ENCODE measurements at regions not wholly inside any gene's neighbourhood (a gene's known extent, or its start where the extent isn't known, plus 50 kb on each side); places are given as distances from the start of the nearest gene placed in this dataset.

GRCh38 chr15:59821286-59821685 is 132.2 kb upstream of the BNIP2 start:
- Histone ChIP-seq H3K4me2 (ENCODE audit: insufficient read depth, low read length) (no peak overlapping the region), H3K36me3 (ENCODE audit: control insufficient read depth in 2 of 2, extremely low read depth in 1 of 2, insufficient read depth in 2 of 2, low read length in 2 of 2) (no peaks in the 10 kb centered on the region), H3K4me1 (ENCODE audit: control insufficient read depth, extremely low read depth, insufficient read depth, low read length) (no peaks in the 10 kb centered on the region), H2AFZ (ENCODE audit: low read depth, low read length) (no peak overlapping the region), H3K4me3 (replicated peaks in 1 of 3; ENCODE audit: insufficient read depth in 1 of 3, low read depth in 1 of 3, low read length in 3 of 3) (no peak overlapping the region), H3K9me1 (replicated peaks; ENCODE audit: control insufficient read depth, extremely low read depth, insufficient read depth, low read length) (no peaks in the 10 kb centered on the region), H3K27me3 (ENCODE audit: control insufficient read depth in 2 of 2, insufficient read depth in 2 of 2, low read length in 2 of 2) (peaks cover 4 to 5% of the 10 kb centered on the region in 2 experiments), H3K27ac (ENCODE audit: insufficient read depth, low read depth, low read length) (no peak overlapping the region), H3K9me3 (replicated peaks; ENCODE audit: control insufficient read depth, insufficient read depth, low read length) (no peaks in the 10 kb centered on the region), H4K20me1 (replicated peaks; ENCODE audit: control insufficient read depth, extremely low read depth, insufficient read depth, low read length) (no peaks in the 10 kb centered on the region), H3K9ac (replicated peaks; ENCODE audit: extremely low read depth, insufficient read depth, low read length) (no peak overlapping the region), H3K79me2 (ENCODE audit: control insufficient read depth, insufficient read depth, low read length) (no peaks in the 10 kb centered on the region)
- intact Hi-C loops (cut with micrococcal nuclease) (no loop called here), dilution Hi-C loops (cut with MboI; ENCODE audit: extremely low pct_ligation_motif_present, low sequenced_read_pairs) (no loop called here)
- DNase-seq (ENCODE audit: low read depth, low spot score) = no peak
- CTCF ChIA-PET = no interaction called here
- FAIRE-seq = no peak
- no TSS peak for BruUV-seq (replicated peaks)
- TF ChIP-seq MAX (IDR thresholded peaks at IDR 0.05; ENCODE audit: insufficient read depth, insufficient read length) (no peak), POLR2AphosphoS5 (IDR thresholded peaks at IDR 0.05; ENCODE audit: insufficient read depth, low read depth, low read length) (no peak), CTCF (IDR thresholded peaks at IDR 0.05; ENCODE audit: extremely low read depth in 1 of 2, insufficient read depth in 1 of 2, low read depth in 1 of 2, low read length in 2 of 2) (no peak), GATA2 (IDR thresholded peaks at IDR 0.05; ENCODE audit: insufficient read depth, insufficient read length, low read depth, low read length) (no peak), POLR2A (IDR thresholded peaks at IDR 0.05; ENCODE audit: low read depth, low read length) (no peak), FOS (IDR thresholded peaks at IDR 0.05; ENCODE audit: borderline replicate concordance, insufficient read depth, low read length) (no peak), EZH2 (IDR thresholded peaks at IDR 0.05; ENCODE audit: borderline replicate concordance, low read depth, low read length, severe bottlenecking) (no peak), MYC (IDR thresholded peaks at IDR 0.05; ENCODE audit: low read depth, low read length) (no peak), JUN (IDR thresholded peaks at IDR 0.05; ENCODE audit: borderline replicate concordance, insufficient read depth, insufficient read length, low read depth) (no peak)
- POLR2A ChIA-PET = no interaction called here

Measured in endothelial cell of umbilical vein (primary cell).